Endothelial cell of umbilical vein (primary cell): ENCODE measurements at regions not wholly inside any gene's neighbourhood (a gene's known extent, or its start where the extent isn't known, plus 50 kb on each side); places are given as distances from the start of the nearest gene placed in this dataset.

ENCODE experiments used
- BruUV-seq: library from RNA; stranded (reverse); fragments of 400-500 nt; replicated peaks from 2 replicates; lab custom pipeline; 2021; lab: Mats Ljungman, UMichigan
- CTCF ChIA-PET: fragments of 300-600, 350-600 bp; sonication (Branson Sonifier 250); formaldehyde crosslinking; loops from one replicate; lab custom pipeline; 2021; ENCODE audit warnings: antibody characterized with exemption, inconsistent platforms; lab: Charles Lee
- POLR2A ChIA-PET: fragments of 300-600, 350-600 bp; sonication (Branson Sonifier 250); formaldehyde crosslinking; loops from one replicate; lab custom pipeline; 2021; ENCODE audit warnings: antibody characterized with exemption, inconsistent platforms; lab: Charles Lee
- DNase-seq: peaks from one replicate; pipeline ENCODE4 v3.0.0-alpha.2; 2011; ENCODE audit warnings: low read depth, low spot score
- FAIRE-seq: peaks from 2 replicates; lab custom pipeline; 2011; peaks lifted over from hg19 to GRCh38; lab: Jason Lieb, UNC
- H2AFZ ChIP-seq: 2 replicates; pipeline ENCODE4 v1.6.0; 2012; ENCODE audit warnings: low read depth, low read length, control low read depth, inconsistent platforms
- H3K27ac ChIP-seq: 2 replicates; pipeline ENCODE4 v1.5.1; 2011; ENCODE audit warnings: low read depth, mild to moderate bottlenecking, control low read depth, low read length, moderate library complexity; ENCODE audit not compliant: insufficient read depth
- H3K27me3 ChIP-seq, 2 experiments: 2 replicates each; pipeline versions ENCODE4 v1.6.0 to v1.6.1; 2011; ENCODE audit warnings: low read length in 2 of 2, mixed read lengths in 1 of 2; ENCODE audit not compliant: control insufficient read depth in 2 of 2, insufficient read depth in 2 of 2
- H3K36me3 ChIP-seq, 2 experiments: 2 replicates in 1 of 2; 3 replicates in 1 of 2; pipeline ENCODE4 v1.5.1; 2011; ENCODE audit warnings: low read length in 2 of 2, mild to moderate bottlenecking in 1 of 2, moderate library complexity in 1 of 2; ENCODE audit not compliant: control insufficient read depth in 2 of 2, insufficient read depth in 2 of 2; ENCODE audit errors: extremely low read depth in 1 of 2
- H3K4me1 ChIP-seq: 3 replicates; pipeline ENCODE4 v1.5.1; 2011; ENCODE audit warnings: mild to moderate bottlenecking, low read length; ENCODE audit not compliant: control insufficient read depth, insufficient read depth; ENCODE audit errors: extremely low read depth
- H3K4me2 ChIP-seq: 2 replicates; pipeline ENCODE4 v1.6.1; 2011; ENCODE audit warnings: low read length, control low read depth, mixed read lengths; ENCODE audit not compliant: insufficient read depth
- H3K4me3 ChIP-seq, 3 experiments: fragments of 200-600 bp in 1 of 3; sonication (generic), shearing (Covaris generic) in 1 of 3; replicated peaks in 1 of 3; 2 replicates each; pipeline ENCODE4 v1.5.1; 2011 to 2016; ENCODE audit warnings: control low read depth in 3 of 3, low read length in 3 of 3, mild to moderate bottlenecking in 2 of 3, inconsistent platforms in 1 of 3, low read depth in 1 of 3, moderate library complexity in 1 of 3; ENCODE audit not compliant: insufficient read depth in 1 of 3
- H3K79me2 ChIP-seq: 2 replicates; pipeline ENCODE4 v1.6.0; 2012; ENCODE audit warnings: low read length, inconsistent platforms; ENCODE audit not compliant: control insufficient read depth, insufficient read depth
- H3K9ac ChIP-seq: replicated peaks from 2 replicates; pipeline ENCODE3; 2011; ENCODE audit warnings: low read length, control low read depth; ENCODE audit not compliant: insufficient read depth; ENCODE audit errors: extremely low read depth
- H3K9me1 ChIP-seq: replicated peaks from 3 replicates; pipeline ENCODE4 v1.6.0; 2011; ENCODE audit warnings: mild to moderate bottlenecking, low read length; ENCODE audit not compliant: control insufficient read depth, insufficient read depth; ENCODE audit errors: extremely low read depth
- H3K9me3 ChIP-seq: replicated peaks from 2 replicates; pipeline ENCODE4 v1.5.1; 2012; ENCODE audit warnings: low read length, inconsistent platforms; ENCODE audit not compliant: control insufficient read depth, insufficient read depth
- H4K20me1 ChIP-seq: replicated peaks from 2 replicates; pipeline ENCODE3; 2011; ENCODE audit warnings: mild to moderate bottlenecking, low read length; ENCODE audit not compliant: control insufficient read depth, insufficient read depth; ENCODE audit errors: extremely low read depth
- EZH2 ChIP-seq: IDR thresholded peaks from 2 replicates; pipeline ENCODE4 v1.6.1; 2012; ENCODE audit warnings: borderline replicate concordance, low read depth, mild to moderate bottlenecking, moderate library complexity, low read length, inconsistent platforms; ENCODE audit not compliant: severe bottlenecking
- FOS ChIP-seq: IDR thresholded peaks from 2 replicates; pipeline ENCODE4 v1.6.1; 2011; ENCODE audit warnings: mild to moderate bottlenecking, low read length, moderate library complexity, borderline replicate concordance; ENCODE audit not compliant: insufficient read depth
- GATA2 ChIP-seq: IDR thresholded peaks from 2 replicates; pipeline ENCODE4 v1.7.0; 2011; ENCODE audit warnings: low read depth, mild to moderate bottlenecking, moderate library complexity, mixed read lengths, low read length; ENCODE audit not compliant: insufficient read length, insufficient read depth
- JUN ChIP-seq: IDR thresholded peaks from 2 replicates; pipeline ENCODE4 v1.6.1; 2011; ENCODE audit warnings: borderline replicate concordance, low read depth; ENCODE audit not compliant: insufficient read length, insufficient read depth
- MYC ChIP-seq: IDR thresholded peaks from one replicate; pipeline ENCODE4 v1.6.1; 2011; ENCODE audit warnings: mild to moderate bottlenecking, low read depth, low read length
- POLR2A ChIP-seq: IDR thresholded peaks from 2 replicates; pipeline ENCODE4 v1.6.1; 2012; ENCODE audit warnings: low read depth, mild to moderate bottlenecking, control low read depth, low read length
- POLR2AphosphoS5 ChIP-seq: IDR thresholded peaks from 2 replicates; pipeline ENCODE4 v1.6.1; 2012; ENCODE audit warnings: low read depth, mild to moderate bottlenecking, control low read depth, low read length, moderate library complexity; ENCODE audit not compliant: insufficient read depth
- dilution Hi-C: fragments of 300-500 bp; cut with MboI; formaldehyde crosslinking; loops from one replicate; pipeline ENCODE4 v1.15.0; 2019; ENCODE audit warnings: low sequenced_read_pairs; ENCODE audit not compliant: extremely low pct_ligation_motif_present
- intact Hi-C: fragments of 100-400 bp; cut with micrococcal nuclease; formaldehyde crosslinking; loops from one replicate; pipeline ENCODE4 v1.10.0; 2022
- TF ChIP-seq, protein P1 (sequence below), 2 donors: IDR thresholded peaks; 1 replicate in 1 of 2; 2 replicates in 1 of 2; pipeline ENCODE4 v1.5.1; 2011; ENCODE audit warnings: low read length in 2 of 2, mild to moderate bottlenecking in 2 of 2, moderate library complexity in 2 of 2, control low read depth in 1 of 2, inconsistent platforms in 1 of 2, low read depth in 1 of 2; ENCODE audit not compliant: insufficient read depth in 1 of 2; ENCODE audit errors: extremely low read depth in 1 of 2
- TF ChIP-seq, protein P2 (sequence below): IDR thresholded peaks from 2 replicates; pipeline ENCODE4 v1.6.1; 2011; ENCODE audit not compliant: insufficient read depth, insufficient read length

DNA sequence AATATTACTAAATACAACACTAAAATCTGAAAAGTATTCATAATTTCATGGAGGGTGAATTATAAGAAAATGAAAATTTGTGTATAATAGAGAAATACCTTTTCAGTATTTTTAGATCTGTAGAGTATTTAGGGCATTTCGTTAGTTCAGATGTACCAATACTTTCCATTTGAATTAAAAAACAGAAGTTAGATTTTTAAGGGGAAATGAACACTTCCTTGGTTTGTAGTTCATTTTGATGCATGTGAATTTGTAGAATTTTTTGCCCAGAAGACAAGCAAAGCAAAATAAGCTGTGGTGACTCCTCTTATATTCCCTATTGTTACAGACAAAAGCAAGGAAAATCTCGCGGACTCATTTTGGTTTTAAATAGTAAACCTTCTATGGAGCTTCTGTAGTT is 209.0 kb upstream of the RPS23 start:
- Histone ChIP-seq H3K4me3 (no peak overlapping the region), H4K20me1 (no peaks in the 10 kb centered on the region), H3K79me2 (no peaks in the 10 kb centered on the region), H3K9me3 (no peaks in the 10 kb centered on the region), H3K27me3 (peaks cover 3 to 6% of the 10 kb centered on the region in 2 experiments), H3K4me2 (no peak overlapping the region), H3K4me1 (no peaks in the 10 kb centered on the region), H3K9me1 (no peaks in the 10 kb centered on the region), H3K36me3 (no peaks in the 10 kb centered on the region), H3K27ac (no peak overlapping the region), H2AFZ (no peak overlapping the region), H3K9ac (no peak overlapping the region)
- FAIRE-seq (no peak), DNase-seq (no peak)
- no TSS peak for BruUV-seq
- dilution Hi-C loops (no loop called here), intact Hi-C loops (no loop called here)
- ChIA-PET CTCF (interaction anchor here (1.6 to 1.8 kb wide), 2 partner anchors 19 to 123 kb away, joined by 4 read pairs; no protein-coding TSS in a partner anchor), POLR2A (no interaction called here)
- no peak for TF ChIP-seq EZH2
- no peak for TF ChIP-seq FOS
- no peak for TF ChIP-seq POLR2A
- no peak for TF ChIP-seq MYC
- TF ChIP-seq POLR2AphosphoS5, result no peak
- TF ChIP-seq, protein P1, sequence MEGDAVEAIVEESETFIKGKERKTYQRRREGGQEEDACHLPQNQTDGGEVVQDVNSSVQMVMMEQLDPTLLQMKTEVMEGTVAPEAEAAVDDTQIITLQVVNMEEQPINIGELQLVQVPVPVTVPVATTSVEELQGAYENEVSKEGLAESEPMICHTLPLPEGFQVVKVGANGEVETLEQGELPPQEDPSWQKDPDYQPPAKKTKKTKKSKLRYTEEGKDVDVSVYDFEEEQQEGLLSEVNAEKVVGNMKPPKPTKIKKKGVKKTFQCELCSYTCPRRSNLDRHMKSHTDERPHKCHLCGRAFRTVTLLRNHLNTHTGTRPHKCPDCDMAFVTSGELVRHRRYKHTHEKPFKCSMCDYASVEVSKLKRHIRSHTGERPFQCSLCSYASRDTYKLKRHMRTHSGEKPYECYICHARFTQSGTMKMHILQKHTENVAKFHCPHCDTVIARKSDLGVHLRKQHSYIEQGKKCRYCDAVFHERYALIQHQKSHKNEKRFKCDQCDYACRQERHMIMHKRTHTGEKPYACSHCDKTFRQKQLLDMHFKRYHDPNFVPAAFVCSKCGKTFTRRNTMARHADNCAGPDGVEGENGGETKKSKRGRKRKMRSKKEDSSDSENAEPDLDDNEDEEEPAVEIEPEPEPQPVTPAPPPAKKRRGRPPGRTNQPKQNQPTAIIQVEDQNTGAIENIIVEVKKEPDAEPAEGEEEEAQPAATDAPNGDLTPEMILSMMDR (IDR thresholded peaks at IDR 0.05; ENCODE audit: extremely low read depth in 1 of 2, insufficient read depth in 1 of 2, low read depth in 1 of 2, low read length in 2 of 2), result no peak
- TF ChIP-seq, protein P2, sequence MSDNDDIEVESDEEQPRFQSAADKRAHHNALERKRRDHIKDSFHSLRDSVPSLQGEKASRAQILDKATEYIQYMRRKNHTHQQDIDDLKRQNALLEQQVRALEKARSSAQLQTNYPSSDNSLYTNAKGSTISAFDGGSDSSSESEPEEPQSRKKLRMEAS, result no peak
- TF ChIP-seq GATA2, result no peak
- TF ChIP-seq JUN, result no peak
